ENCODE measurements at regions not wholly inside any gene's neighbourhood (a gene's known extent, or its start where the extent isn't known, plus 50 kb on each side); places are given as distances from the start of the nearest gene placed in this dataset.
"Not testable (repeated sequence)": the region's sequence is repeated elsewhere in the genome, so short reads cannot be mapped to it uniquely, and the experiment has no call there.

DNA sequence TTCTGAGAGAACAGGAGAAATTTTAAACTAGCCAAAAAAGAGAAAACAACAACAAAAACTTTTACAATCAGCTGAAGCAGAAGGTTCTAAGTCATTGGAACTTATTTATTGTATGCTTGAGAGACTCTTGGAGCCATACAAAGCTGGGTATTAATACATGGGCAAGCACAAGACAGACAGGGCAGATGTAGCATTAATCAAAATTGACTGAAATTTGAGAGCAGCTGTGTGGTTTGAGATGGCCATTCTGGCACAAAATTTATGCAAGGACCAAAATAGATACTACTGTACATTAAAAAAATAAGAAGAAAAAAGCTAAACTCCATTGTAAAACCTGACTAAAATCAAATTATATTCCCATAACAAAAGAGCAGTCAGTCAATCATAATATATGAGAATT lies 892.5 kb downstream of the PLA2G4A start:
- DNase-seq (ENCODE audit: low spot score): no peak

DNA sequence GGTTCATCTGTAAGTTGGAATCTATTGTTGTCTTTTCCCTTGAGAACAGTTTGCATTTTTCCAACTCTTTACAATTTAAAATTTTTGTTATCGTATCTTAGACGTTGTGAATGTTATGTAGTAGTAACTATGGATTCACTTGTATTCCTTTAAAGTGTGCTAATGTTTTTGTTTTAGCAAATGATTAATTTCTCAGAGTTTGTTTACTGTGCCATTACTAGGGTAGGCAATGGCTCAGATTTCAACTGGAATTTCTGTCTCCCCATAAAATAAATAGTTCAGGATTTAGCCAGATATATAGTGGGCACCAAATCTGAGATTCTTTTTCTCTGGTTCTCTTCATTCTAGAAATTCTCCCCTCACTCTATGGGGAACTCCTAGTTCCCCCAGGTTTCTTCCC lies 896.5 kb downstream of the PLA2G4A start:
- DNase-seq (ENCODE audit: low spot score): no peak

DNA sequence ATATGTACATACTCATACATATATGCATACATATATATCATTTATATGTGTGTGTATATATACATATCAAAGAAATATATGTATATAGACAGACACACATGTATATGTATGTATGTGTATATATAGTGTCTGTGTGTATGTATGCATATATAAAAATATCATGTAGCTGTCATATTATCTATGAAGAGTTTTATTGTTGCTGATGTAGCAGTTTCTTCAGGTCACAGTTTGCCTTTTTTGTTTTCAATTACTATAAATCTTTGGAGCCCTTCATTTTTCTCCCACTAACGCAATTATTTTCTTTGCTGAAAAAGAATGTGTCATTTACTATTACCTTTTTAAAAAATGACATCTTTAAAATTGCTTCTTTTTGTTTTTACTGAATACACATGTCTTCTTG lies 904.5 kb downstream of the PLA2G4A start:
- DNase-seq (ENCODE audit: low spot score): no peak

- DNase-seq (ENCODE audit: low spot score): no peak
Observed at GRCh38 chr1:187734427-187734826, 905.7 kb downstream of the PLA2G4A start.

- DNase-seq (ENCODE audit: low spot score): no peak
Observed at GRCh38 chr1:187744665-187745064, 915.9 kb downstream of the PLA2G4A start.

GRCh38 chr1:187755536-187755935 lies 926.8 kb downstream of the PLA2G4A start:
- DNase-seq (ENCODE audit: low spot score): no peak

GRCh38 chr1:187756684-187757083 lies 927.9 kb downstream of the PLA2G4A start:
- DNase-seq (ENCODE audit: low spot score): not testable (repeated sequence)

GRCh38 chr1:187759825-187760333 lies 931.1 kb downstream of the PLA2G4A start:
- DNase-seq (ENCODE audit: low spot score): no peak

- DNase-seq (ENCODE audit: low spot score): no peak
Observed at GRCh38 chr1:187762118-187762517, 933.4 kb downstream of the PLA2G4A start.

DNA sequence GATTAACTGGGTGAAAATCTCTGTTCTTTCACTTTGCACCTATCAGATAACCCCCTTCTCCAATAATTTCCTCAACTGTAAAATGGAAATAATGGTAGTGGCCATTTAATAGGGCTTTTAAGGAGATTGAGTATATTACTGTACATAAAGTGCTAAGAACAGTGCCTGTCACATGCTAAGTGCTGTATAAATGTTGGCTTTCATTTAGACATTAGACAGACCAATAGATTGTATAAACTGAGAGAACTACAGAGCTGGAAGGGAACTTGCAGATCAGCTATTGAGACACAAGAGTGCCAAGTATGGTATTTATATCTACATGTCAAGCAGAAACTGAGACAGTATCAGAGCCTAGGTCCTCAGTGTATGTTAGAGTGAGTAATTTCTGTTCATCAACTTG lies 934.7 kb downstream of the PLA2G4A start:
- no peak for DNase-seq (ENCODE audit: low spot score)

- DNase-seq (ENCODE audit: low spot score): no peak
Observed at GRCh38 chr1:187763976-187764375, 935.2 kb downstream of the PLA2G4A start.

GRCh38 chr1:187771396-187771795 lies 942.6 kb downstream of the PLA2G4A start:
- DNase-seq (ENCODE audit: low spot score): no peak

- DNase-seq (ENCODE audit: low spot score): no peak
Observed at GRCh38 chr1:187773168-187773567, 944.4 kb downstream of the PLA2G4A start.

DNA sequence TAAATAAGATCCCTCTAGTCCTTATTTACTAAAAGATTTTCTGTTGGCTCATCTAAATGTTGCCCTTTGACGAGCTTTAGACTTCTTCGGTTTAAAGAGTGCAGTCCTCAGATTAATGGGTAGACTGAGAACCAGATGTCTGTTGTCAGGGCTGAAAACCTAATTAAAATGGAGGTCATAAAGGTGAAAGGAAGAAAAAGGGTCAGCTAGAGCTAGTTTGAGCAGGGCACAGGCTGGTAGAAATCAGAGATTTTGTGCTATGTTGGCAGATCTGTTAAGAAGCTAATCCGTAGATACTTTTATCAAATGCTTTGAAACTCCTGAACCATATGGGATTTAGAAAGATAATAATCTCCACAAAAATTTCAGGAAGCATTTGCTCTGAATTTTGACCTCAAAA lies 959.0 kb downstream of the PLA2G4A start:
- no peak for DNase-seq (ENCODE audit: low spot score)

- no peak for DNase-seq (ENCODE audit: low spot score)
Observed at GRCh38 chr1:187788718-187789117, 960.0 kb downstream of the PLA2G4A start.

- DNase-seq (ENCODE audit: low spot score): no peak
Observed at GRCh38 chr1:187790724-187791123, 962.0 kb downstream of the PLA2G4A start.

DNA sequence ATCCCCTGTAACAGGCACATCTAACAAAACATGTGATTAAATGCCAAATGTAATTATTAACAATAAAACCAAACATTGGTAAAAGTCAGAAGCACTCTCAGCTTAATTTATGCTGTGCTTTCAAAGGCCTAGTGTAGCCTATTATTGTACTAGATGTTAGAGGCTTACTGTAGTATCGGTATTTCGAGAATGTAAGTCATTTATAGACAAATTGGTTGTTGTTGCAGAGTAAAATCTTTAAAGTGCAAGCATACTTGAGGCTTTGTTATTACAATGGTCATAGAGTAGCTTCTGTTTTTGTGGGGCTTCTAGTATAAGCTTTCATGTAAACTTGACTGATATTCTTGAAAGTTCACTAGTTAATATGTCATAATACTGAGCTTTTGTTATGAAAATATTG lies 965.8 kb downstream of the PLA2G4A start:
- no peak for DNase-seq (ENCODE audit: low spot score)

GRCh38 chr1:187809549-187809948 lies 980.8 kb downstream of the PLA2G4A start:
- DNase-seq (ENCODE audit: low spot score): no peak

GRCh38 chr1:187816646-187817045 lies 987.9 kb downstream of the PLA2G4A start:
- DNase-seq (ENCODE audit: low spot score): no peak

- DNase-seq (ENCODE audit: low spot score): no peak
Observed at GRCh38 chr1:187817782-187818181, 989.0 kb downstream of the PLA2G4A start.

DNA sequence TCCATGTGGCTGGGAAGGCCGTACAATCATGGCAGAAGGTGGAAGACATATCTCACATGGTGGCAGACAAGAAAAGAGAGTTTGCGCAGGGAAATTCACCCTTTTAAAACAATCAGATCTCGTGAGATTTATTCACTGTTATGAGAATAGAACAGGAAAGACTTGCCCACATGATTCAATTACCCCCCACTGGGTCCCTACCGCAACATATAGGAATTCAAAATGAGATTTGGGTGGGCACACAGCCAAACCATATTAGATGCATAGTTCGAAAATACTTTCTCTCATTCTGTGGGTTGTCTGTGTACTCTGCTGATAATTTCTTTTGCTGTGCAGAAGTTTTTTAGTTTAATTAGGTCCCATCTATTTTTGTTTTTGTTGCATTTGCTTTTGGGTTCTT lies 990.3 kb downstream of the PLA2G4A start:
- DNase-seq (ENCODE audit: low spot score): no peak

- DNase-seq (ENCODE audit: low spot score): no peak
Observed at GRCh38 chr1:187836557-187836956, 1007.8 kb downstream of the PLA2G4A start.

GRCh38 chr1:187837787-187838186 lies 1009.0 kb downstream of the PLA2G4A start:
- no peak for DNase-seq (ENCODE audit: low spot score)

DNA sequence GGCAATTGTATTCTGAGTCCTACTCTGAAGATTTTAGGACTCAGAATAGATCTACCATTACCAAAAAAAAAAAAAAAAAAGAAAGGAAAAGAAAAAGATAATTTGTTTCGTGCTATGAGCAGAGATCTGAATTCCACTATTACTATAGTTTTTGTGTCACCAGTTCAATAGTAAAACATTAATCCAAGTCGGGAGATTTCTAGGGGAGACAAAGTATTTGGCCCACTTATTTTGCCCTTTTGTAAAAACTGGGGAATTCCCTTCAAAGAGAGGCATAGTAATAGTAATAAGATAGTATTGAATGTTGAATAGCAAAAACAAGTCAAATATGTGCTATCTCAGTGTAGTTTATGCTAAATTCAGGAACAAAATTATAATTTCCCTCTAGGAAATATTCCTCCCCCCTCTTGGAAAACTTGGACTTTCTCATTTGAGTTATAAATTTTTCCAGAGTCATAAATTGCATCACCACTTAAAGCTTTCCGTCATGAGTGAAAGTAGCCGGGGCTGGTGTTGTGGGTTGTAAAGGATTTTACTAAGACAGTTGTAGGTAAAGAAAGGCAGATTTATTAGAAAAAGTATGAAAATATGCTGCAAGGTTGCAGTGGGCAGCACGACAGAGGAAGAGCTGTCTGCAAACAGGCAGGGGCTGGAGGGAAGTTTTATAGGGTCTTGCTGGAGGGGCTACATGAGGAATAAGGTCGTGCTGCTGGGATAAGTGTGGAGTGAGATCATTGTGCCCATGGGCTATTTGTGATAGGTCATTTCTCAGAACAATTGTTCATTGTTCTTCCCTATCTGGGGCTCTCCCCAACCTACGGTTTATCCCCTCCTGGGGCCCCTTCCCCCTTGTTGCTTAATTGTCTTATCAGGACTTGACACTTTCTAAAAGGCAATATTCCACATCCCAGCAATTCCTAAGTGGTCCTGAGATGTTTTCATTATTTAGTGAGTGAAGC lies 1009.9 kb downstream of the PLA2G4A start:
- no peak for DNase-seq (ENCODE audit: low spot score)
